Fibroblast of lung (primary cell): ENCODE measurements at regions not wholly inside any gene's neighbourhood (a gene's known extent, or its start where the extent isn't known, plus 50 kb on each side); places are given as distances from the start of the nearest gene placed in this dataset.
A peak's percentile ranks its signal among the peaks of the same experiment; 100 is the strongest.

Experiments
- DNase-seq, 2 donors: peaks; one replicate each; pipeline versions ENCODE4 v3.0.0 to v3.0.0-alpha.2; 2010; ENCODE audit warnings: low read depth in 2 of 2
- H2AFZ ChIP-seq: 2 replicates; pipeline ENCODE4 v1.5.1; 2012; ENCODE audit warnings: low read length, control low read depth, inconsistent platforms
- H3K27ac ChIP-seq: 2 replicates; pipeline ENCODE4 v1.5.1; 2011; ENCODE audit warnings: low read length, control low read depth; ENCODE audit not compliant: insufficient read depth
- H3K27me3 ChIP-seq: 2 replicates; pipeline ENCODE4 v1.5.1; 2011; ENCODE audit warnings: mild to moderate bottlenecking, low read length; ENCODE audit not compliant: control insufficient read depth, insufficient read depth
- H3K36me3 ChIP-seq: 2 replicates; pipeline ENCODE4 v1.5.1; 2011; ENCODE audit warnings: low read length; ENCODE audit not compliant: control insufficient read depth, insufficient read depth
- H3K4me1 ChIP-seq: 2 replicates; pipeline ENCODE4 v1.5.1; 2011; ENCODE audit warnings: low read length; ENCODE audit not compliant: control insufficient read depth, insufficient read depth; ENCODE audit errors: extremely low read depth
- H3K4me2 ChIP-seq: 2 replicates; pipeline ENCODE4 v1.5.1; 2011; ENCODE audit warnings: low read length, control low read depth; ENCODE audit not compliant: insufficient read depth; ENCODE audit errors: extremely low read depth
- H3K4me3 ChIP-seq, 4 experiments: fragments of 200-600 bp in 1 of 4; sonication (generic) in 1 of 4; replicated peaks in 1 of 4; 2 replicates each; pipeline ENCODE4 v1.5.1; 2011 to 2016; ENCODE audit warnings: low read length in 4 of 4, low read depth in 3 of 4, mild to moderate bottlenecking in 3 of 4, control low read depth in 2 of 4, inconsistent platforms in 1 of 4, mixed read lengths in 1 of 4; ENCODE audit not compliant: insufficient read depth in 1 of 4; ENCODE audit errors: control extremely low read depth in 1 of 4
- H3K79me2 ChIP-seq: 2 replicates; pipeline ENCODE4 v1.5.1; 2012; ENCODE audit warnings: mild to moderate bottlenecking, low read length, inconsistent platforms; ENCODE audit not compliant: control insufficient read depth, insufficient read depth
- H3K9ac ChIP-seq: 2 replicates; pipeline ENCODE4 v1.5.1; 2011; ENCODE audit warnings: mild to moderate bottlenecking, low read length, control low read depth; ENCODE audit not compliant: insufficient read depth
- H3K9me3 ChIP-seq: 2 replicates; pipeline ENCODE4 v1.5.1; 2012; ENCODE audit warnings: low read depth, low read length; ENCODE audit not compliant: control insufficient read depth, insufficient read depth
- H4K20me1 ChIP-seq: 2 replicates; pipeline ENCODE4 v1.5.1; 2011; ENCODE audit warnings: low read length; ENCODE audit not compliant: control insufficient read depth, insufficient read depth; ENCODE audit errors: extremely low read depth
- CTCF ChIP-seq, 2 donors: IDR thresholded peaks in 1 of 2; conservative IDR thresholded peaks in 1 of 2; 1 replicate in 1 of 2; 2 replicates in 1 of 2; pipeline ENCODE4 v1.5.1; 2011 to 2012; ENCODE audit warnings: low read length in 2 of 2, control low read depth in 1 of 2, inconsistent platforms in 1 of 2, low read depth in 1 of 2, mild to moderate bottlenecking in 1 of 2
- EZH2 ChIP-seq: IDR thresholded peaks from 2 replicates; pipeline ENCODE4 v1.5.1; 2012; ENCODE audit warnings: low read length, control low read depth, mild to moderate bottlenecking; ENCODE audit errors: missing control alignments

DNA sequence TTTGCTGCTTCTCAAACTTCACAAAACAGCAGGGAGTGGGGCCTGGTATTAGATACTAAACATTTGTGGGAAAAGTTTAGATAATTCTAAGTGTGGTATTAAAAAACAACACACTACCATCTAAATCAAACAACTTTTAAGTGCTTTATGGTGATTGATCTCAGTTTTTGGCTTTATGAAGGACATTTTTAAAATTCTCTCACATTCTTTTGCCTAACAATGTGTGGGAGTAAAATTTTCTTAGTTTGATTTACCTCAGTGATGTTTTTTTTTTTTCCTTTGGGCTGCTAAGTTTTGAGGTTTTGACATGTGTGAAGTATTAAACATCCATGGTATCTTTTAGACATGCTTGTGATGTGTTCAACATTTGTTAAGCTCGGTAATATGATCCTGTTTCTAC, 116.2 kb downstream of the DISP1 start:
- Histone ChIP-seq H3K36me3 (no peaks in the 10 kb centered on the region), H3K27me3 (no peaks in the 10 kb centered on the region), H3K27ac (no peak overlapping the region), H3K4me3 (no peak overlapping the region), H3K9me3 (no peaks in the 10 kb centered on the region), H4K20me1 (no peaks in the 10 kb centered on the region), H3K4me2 (no peak overlapping the region), H3K9ac (no peak overlapping the region), H3K79me2 (no peaks in the 10 kb centered on the region), H2AFZ (no peak overlapping the region), H3K4me1 (peaks cover 4% of the 10 kb centered on the region)
- peak in 1 of 2 donors; percentile 58 for DNase-seq
- TF ChIP-seq EZH2 (no peak), CTCF (conservative IDR thresholded peaks at IDR 0.05 in 1 of 2, IDR thresholded peaks at IDR 0.05 in 1 of 2; ENCODE audit: low read depth in 1 of 2, low read length in 2 of 2) (no peak)

- Histone ChIP-seq H3K4me1 (no peaks in the 10 kb centered on the region), H3K4me2 (no peak overlapping the region), H3K79me2 (no peaks in the 10 kb centered on the region), H3K36me3 (no peaks in the 10 kb centered on the region), H3K9me3 (no peaks in the 10 kb centered on the region), H3K27ac (no peak overlapping the region), H3K4me3 (no peak overlapping the region), H3K9ac (no peak overlapping the region), H2AFZ (no peak overlapping the region), H3K27me3 (no peaks in the 10 kb centered on the region), H4K20me1 (no peaks in the 10 kb centered on the region)
- DNase-seq, result no peak
- TF ChIP-seq CTCF (conservative IDR thresholded peaks at IDR 0.05 in 1 of 2, IDR thresholded peaks at IDR 0.05 in 1 of 2; ENCODE audit: low read depth in 1 of 2, low read length in 2 of 2) (no peak), EZH2 (no peak)
Measured at GRCh38 chr1:222933273-222933672, 118.4 kb downstream of the DISP1 start.

DNA sequence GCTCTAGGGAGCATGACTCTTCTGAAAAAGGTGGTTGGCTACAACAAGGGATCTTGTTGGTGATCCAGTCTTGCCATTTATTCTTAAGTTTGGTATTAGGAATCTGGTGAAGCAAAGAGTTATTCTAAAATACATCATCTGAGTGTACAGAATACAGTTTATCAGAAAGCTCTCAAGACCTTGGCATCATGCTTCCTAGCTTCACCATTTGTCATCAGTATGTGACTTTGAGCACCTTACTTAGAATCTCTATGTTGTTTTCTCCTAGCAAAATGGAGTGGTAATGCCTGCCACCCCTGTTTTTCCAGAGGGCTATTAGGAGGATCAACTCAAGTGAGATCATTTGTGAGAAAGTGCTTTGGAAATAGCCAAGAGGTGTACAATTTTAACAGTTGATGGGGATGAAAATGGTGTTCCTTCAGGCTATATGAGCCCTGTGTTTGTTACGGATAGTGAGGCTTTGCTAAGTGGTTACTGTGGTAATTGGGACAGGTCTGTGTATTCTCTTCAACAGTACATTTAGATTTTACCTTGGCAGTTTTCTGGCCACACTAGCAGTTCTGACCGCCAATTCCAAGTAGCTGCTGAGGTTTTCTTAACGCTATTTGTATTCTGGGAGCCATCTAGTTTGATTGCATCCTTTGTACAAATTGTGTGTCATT, 120.5 kb downstream of the DISP1 start:
- no peak for TF ChIP-seq EZH2
- no peak for TF ChIP-seq CTCF (conservative IDR thresholded peaks at IDR 0.05 in 1 of 2, IDR thresholded peaks at IDR 0.05 in 1 of 2; ENCODE audit: low read depth in 1 of 2, low read length in 2 of 2)
- Histone ChIP-seq H3K27ac (no peak overlapping the region), H3K4me2 (no peak overlapping the region), H3K4me3 (no peak overlapping the region), H3K9me3 (no peaks in the 10 kb centered on the region), H4K20me1 (no peaks in the 10 kb centered on the region), H3K4me1 (no peaks in the 10 kb centered on the region), H3K27me3 (no peaks in the 10 kb centered on the region), H3K9ac (no peak overlapping the region), H3K36me3 (no peaks in the 10 kb centered on the region), H2AFZ (no peak overlapping the region), H3K79me2 (no peaks in the 10 kb centered on the region)
- DNase-seq, result no peak
